Fibroblast of lung (primary cell): ENCODE measurements at regions not wholly inside any gene's neighbourhood (a gene's known extent, or its start where the extent isn't known, plus 50 kb on each side); places are given as distances from the start of the nearest gene placed in this dataset.
"Not testable (repeated sequence)": the region's sequence is repeated elsewhere in the genome, so short reads cannot be mapped to it uniquely, and the experiment has no call there.

Source experiments
- CTCF ChIP-seq, 2 donors: IDR thresholded peaks in 1 of 2; conservative IDR thresholded peaks in 1 of 2; 1 replicate in 1 of 2; 2 replicates in 1 of 2; pipeline ENCODE4 v1.5.1; 2011 to 2012; ENCODE audit warnings: low read length in 2 of 2, control low read depth in 1 of 2, inconsistent platforms in 1 of 2, low read depth in 1 of 2, mild to moderate bottlenecking in 1 of 2
- EZH2 ChIP-seq: IDR thresholded peaks from 2 replicates; pipeline ENCODE4 v1.5.1; 2012; ENCODE audit warnings: low read length, control low read depth, mild to moderate bottlenecking; ENCODE audit errors: missing control alignments

DNA sequence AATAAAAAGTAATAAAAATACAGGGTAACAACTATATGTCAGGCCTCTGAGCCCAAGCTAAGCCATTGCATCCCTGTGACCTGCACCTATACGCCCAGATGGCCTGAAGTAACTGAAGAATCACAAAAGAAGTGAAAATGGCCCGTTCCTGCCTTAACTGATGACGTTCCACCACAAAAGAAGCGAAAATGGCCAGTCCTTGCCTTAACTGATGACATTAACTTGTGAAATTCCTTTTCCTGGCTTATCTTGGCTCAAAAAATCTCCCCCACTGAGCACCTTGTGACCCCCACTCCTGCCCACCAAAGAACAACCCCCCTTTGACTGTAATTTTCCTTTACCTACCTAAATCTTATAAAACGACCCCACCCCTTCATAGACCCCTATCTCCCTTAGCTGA is 963.8 kb downstream of the FAM181B start:
- TF ChIP-seq CTCF (conservative IDR thresholded peaks at IDR 0.05 in 1 of 2, IDR thresholded peaks at IDR 0.05 in 1 of 2; ENCODE audit: low read depth in 1 of 2, low read length in 2 of 2); EZH2: not testable (repeated sequence)
